ENCODE measurements at regions not wholly inside any gene's neighbourhood (a gene's known extent, or its start where the extent isn't known, plus 50 kb on each side); places are given as distances from the start of the nearest gene placed in this dataset.
"Not testable (repeated sequence)": the region's sequence is repeated elsewhere in the genome, so short reads cannot be mapped to it uniquely, and the experiment has no call there.

DNA sequence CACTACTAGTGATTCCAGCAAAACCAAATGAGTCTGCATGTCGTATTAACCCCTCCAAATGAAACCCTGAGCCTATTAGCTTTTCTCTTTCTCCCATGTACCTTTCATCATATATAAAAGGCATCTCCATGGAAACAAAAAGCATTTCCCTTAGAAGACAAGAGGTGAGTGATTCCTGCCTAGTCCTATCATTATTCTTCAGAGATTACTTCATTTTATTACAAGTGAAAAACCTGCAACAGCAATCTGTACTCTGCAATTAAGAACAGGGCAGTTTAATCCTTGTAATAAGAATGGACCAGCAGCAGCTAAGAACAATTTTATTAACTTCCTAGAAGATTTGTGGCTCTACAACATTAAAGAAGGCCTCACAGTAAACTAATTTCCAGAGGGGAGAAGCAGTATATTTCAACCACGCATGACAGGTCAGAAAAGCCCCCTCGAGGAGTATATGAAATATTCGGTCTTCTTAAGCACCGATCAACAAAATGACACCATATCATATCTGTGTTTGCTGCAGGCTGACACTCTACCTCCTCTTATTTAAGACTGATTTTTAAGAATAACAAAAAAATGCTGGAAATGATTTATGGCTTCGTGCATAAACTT is 132.3 kb upstream of the TFPI start:
- no peak for DNase-seq

DNA sequence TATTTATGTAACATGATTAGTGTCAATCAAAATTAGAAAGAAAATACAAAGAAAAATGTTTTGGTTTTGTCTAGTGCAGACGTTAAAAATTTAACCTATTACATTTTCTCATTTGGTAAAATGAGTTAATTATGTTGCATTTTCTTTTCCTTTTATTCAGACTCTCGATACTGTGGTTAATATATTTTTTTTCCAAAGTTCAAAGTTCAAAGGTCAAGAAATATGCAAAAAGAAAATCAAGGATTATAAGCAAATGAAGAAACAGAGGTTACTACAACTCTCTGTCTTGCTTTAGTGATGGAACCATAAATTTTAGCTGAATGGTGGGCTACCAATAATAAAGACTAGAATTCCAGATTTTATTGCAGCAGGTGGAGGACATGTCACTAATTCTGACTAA is 133.3 kb upstream of the TFPI start:
- DNase-seq: no peak

DNA sequence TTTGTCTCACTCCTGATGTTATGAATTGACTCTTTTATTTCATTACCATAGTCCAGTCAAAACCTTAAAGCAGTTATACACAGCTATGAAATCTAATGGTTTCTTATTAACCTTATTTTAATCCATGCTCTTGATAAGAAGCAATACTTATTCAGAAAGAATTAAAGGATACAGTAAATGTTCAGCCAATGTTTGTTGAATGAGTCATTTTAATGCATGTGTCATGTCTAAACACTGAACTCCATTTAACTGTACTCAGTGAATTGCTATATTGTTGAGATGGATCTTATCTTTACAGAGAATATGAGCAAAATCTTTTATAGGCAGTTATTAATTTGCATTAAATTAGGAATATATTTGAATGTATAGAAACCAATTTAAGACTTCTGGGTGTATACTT is 135.1 kb upstream of the TFPI start:
- DNase-seq: no peak

DNA sequence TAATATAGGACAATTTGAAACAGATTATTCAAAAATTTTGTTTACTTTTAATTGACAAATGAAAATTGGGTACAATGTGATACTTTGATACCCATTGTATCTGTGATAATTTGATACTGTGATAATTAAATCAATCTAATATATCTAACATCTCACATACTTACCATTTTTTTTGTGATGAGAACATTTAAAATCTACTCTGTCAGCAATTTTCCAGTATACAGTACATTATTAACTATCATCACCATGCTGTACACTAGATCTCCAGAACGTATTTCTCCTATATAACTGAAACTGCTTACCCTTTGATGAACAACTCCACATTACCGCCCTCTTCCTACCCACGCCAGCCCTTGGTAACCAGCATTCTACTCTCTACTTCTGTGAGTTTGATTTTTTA is 139.7 kb upstream of the TFPI start:
- DNase-seq: no peak

DNA sequence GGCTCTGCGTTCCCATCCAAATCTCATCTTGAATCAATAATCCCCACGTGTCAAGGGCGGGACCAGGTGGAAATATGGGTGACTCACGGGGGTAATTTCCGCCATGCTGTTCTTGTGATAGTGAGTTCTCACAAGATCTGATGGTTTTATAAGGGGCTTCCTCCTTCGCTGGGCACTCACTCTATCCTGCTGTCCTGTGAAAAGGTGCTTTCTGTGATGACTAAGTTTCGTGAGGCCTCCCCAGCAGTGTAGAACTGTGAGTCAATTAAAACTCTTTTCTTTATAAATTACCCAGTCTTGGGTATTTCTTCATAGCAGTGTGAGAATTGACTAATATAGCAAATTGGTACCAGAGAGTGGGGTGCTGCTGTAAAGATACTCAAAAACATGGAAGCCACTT is 142.4 kb upstream of the TFPI start:
- not testable (repeated sequence) for DNase-seq

DNA sequence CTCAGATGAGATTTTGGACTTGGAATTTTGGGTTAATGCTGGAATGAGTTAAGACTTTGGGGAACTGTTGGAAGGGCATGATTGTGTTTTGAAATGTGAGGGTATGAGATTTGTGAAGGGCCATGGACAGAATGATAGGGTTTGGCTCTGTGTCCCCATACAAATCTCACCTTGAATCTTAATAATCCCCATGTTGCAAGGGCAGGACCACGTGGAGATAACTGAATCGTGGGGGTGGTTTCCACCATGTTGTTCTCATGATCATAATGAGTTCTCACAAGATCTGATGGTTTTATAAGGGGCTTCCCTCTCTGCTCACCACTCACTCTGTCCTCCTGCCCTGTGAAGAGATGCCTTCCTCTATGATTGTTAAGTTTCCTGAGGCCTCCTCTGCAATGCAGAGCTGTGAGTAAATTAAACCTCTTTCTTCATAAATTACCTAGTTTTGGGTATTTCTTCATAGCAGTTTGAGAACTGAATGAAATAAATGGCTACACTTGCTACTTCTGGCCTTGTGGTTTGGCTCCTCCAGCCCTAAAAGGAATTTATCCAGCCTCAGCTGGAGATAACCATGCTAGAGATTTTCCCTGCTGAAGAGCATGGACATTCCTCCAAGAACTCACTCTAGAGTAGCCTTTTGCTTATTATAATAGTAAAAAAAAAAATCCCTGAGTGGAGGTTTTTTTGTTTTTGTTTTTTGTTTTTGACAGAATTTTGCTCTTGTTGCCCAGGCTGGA is 144.3 kb upstream of the TFPI start:
- DNase-seq: no peak

DNA sequence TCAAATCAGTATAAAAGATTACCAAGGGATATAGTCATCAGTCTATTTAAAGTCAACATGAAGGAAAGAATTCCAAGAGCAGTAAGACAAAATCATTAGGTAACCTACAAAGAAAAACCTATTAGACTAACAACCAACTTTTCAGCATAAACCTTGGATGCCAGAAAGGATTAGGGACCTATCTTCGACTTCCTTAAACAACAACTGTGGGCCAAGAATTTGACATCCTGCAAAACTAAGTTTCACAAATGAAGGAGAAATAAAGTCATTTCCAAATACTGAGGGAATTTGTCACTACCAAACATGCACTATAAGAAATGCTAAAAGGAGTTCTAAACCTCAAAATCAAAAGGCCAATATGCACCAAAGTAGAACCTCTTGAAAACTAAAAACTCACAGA is 147.9 kb upstream of the TFPI start:
- no peak for DNase-seq

DNA sequence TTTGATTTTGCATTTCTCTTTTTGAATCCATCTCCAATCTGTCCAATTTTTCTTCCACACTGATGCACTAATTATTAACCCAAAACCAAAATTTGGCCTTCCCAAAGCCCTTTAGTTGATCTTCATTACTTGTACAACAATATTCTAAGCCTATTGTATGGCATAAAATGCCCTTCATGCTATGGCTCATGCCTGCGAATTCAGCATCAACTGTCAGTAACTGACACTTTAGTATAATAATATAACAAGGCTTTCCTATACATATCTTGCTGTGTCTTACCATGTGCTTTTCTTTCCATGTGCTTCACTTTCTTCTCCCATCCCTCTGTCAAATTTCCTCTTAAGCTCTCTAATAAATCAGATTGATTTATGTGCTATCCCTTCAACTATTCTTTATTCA is 154.0 kb upstream of the TFPI start:
- no peak for DNase-seq

DNA sequence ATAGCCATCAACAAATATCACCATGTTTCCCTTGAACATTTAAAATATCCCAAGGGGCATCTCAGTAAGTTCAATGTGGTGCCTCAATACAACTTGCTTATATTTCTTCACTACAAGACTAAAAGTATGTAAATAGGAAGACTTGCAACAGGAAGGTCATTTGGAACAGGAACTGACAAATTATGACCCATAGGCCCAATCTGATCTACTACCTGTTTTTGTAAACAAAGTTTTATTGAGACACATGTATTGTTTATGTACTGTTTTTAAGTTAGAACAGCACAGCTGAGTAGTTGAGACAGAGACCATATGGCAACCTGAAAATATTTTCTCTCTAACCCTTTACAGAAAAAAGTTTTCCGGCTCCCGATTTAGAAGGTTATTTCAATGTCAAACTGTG is 154.8 kb upstream of the TFPI start:
- no peak for DNase-seq

DNA sequence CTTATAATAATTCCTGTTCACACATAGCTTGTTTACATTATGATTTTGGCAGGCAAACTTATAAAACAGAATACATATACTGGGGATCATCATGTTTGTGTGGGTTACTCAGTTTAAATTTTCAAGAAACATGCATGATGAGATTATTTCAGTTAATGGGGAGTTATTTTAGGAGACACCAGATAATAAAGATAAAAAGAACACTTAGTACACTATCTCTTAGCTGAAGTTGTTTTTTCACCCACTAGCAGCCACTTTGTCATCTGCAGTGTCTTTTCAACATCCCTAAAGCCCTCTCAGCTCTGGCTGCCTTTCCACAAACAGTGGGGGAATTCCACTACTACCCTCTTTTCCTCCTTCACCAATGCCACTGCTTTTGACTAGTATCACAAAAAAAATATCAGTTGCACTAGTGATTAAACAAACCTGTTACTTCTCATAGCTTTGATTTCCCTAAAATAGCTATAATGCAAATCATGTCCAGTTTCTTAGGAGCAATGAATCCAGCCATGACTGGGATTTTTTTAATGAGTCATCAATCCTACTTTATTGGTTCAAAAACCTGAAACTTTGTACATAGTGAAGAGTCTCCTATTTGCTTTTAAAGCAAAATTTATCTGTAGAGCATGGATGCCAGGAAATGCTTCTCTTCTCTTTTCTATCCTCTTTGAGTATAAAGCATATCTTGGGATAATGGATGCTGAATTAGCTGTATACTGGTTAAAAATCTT is 156.7 kb upstream of the TFPI start:
- DNase-seq: no peak

DNA sequence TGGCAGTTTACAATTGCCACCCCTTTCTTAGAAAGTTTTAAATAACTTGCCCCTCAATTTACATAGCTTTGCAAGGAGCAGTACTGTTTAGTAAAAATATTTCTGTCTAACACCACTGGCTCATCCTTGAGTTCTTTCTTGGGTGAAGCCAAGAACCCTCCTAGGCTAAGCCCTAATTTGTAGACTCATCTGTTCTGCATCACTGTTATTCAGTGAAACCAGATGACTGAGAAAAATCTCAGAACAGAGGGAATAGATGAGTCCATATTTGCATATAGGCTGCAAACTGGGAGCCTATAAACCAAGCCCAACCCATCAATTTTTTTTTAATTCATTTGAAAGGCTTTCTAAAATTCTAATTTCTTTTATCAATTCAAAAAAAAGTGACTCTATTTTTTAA is 161.4 kb upstream of the TFPI start:
- DNase-seq: no peak

DNA sequence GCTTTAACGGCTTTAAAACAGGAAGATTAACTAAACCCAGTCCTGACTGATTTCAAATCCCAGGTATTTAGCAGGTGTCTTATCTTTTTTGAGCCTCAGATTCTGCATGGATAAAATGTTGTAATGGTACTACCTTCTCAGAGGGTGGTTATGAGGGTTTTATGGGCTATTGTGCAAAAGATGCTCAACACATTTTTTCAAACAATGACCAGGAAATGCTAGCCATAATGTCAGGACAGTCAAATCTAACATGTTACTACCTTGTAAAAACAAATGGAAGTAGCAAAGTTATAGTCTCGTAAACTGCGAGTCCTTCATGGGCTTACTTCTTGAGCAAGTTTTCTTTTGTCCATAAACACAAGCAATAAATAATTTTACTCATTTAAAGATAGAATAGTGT is 162.1 kb upstream of the TFPI start:
- no peak for DNase-seq

DNA sequence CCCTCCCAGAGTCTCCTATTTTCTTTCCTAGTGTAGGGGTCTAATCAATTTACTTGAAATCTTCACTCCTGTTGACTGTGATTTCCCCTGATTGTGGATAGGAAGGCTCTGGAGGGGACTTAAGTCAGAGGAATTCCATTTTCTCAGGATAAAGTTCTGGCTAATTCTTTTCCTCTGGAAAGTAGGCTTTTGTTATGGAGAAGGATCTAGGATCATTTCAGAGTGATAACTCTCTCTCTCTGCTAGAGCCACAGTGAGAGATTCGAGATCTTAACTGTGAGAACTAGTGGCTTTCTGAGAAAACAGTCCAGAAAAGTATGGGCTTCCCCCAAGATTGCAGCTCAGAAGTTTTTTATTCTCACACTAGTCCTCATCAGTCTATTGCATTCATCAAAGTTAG is 163.9 kb upstream of the TFPI start:
- no peak for DNase-seq

DNA sequence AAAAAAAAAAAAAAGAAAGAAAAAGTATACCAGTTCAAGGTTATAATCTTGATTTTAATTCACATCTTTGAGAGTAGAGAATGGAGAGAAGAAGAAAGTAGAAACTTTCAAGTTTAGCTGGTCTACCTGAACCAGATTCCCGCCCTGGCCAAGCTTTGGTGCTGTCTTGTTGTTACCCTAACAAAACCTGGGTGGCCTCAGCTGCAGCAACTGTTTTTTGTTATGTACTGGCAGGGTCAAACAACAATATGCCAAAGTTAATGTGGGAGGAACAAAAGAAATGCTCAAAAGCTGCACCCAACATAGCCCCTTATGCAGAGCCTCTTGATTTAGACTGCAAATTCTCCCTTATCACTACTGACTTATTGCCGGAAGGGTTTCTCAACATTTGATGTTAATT is 165.3 kb upstream of the TFPI start:
- DNase-seq: no peak

DNA sequence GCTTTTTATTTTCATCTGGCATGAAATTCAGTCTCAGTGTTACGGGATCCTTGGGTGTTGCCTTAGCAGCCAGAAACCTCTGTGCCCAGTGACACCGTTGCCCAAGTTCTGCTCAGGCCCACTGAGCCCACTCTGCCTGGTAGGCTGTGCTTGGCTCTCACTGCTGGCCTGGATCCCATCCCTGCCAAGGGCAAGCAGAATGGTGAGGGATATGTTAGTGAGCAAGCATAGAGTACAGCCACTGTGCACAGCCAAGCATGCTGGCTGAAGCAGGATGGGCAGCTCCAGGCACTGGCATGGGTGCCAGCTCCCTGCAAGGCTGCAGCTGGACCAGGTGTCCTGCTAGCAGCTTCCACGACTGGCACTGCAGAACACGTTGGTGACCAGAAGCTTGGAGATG is 194.7 kb upstream of the TFPI start:
- DNase-seq: no peak

DNA sequence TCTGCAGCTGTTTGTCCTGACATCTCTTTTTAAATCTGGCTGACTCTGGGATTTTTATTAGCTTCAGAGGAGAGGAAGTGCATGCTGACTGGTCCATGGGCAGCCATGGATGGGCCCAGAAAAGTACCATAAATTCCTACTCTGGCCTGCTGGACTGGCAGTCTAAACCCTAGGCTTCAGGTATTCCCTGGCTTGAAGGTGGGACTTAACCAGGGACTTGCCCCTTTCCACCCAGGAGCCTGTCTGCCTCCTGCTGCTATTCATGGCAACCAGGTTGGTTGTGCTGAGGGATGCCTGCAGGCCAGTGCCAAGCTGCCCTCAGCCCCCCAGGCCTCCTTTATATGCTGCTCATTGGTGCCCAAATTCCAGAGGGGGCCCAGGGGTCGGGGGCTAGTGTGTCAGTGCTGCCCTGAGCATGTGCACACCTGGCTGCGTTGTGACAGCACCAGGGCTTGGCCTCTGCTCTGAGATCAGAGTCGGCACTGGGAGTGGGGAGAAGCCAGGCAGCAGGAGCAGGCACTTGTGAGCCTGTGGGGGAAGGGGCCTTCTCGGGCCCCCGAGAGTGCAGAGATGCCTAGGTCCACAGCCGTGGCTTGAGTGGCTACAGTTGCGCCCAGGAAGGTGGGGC is 195.7 kb upstream of the TFPI start:
- DNase-seq: no peak

DNA sequence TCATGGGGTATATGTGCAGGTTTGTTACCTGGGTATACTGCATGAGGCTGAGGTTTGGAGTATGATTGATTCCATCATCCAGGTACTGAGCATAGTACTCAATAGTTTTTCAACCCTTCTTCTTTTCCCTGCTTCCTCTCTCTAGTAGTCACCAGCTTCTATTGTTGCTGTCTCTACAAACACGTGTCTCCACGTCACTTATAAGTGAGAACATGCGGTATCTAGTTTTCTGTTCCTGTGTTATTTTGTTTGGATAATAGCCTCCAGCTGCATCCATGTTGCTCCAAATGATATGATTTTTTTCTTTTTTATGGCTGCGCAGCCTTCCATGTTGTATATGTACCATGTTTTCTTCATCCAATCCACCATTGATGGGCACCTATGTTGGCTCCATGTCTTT is 214.8 kb upstream of the TFPI start:
- no peak for DNase-seq

DNA sequence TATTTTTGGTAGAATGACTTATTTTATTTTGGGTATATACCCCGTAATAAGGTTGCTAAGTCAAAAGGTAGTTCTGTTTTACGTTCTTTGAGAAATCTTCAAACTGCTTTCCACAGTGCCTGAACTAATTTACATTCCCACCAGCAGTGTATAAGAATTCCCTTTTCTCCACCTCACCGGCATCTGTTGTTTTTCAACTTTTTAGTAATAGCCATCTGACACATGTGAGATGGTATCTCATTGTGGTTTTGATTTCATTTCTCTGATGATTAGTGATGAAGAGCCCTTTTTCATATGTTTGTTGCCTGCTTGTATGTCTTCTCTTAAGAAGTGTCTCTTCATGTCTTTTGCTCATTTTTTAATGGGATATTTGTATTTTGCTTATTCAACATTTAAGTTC is 215.2 kb upstream of the TFPI start:
- DNase-seq: no peak

DNA sequence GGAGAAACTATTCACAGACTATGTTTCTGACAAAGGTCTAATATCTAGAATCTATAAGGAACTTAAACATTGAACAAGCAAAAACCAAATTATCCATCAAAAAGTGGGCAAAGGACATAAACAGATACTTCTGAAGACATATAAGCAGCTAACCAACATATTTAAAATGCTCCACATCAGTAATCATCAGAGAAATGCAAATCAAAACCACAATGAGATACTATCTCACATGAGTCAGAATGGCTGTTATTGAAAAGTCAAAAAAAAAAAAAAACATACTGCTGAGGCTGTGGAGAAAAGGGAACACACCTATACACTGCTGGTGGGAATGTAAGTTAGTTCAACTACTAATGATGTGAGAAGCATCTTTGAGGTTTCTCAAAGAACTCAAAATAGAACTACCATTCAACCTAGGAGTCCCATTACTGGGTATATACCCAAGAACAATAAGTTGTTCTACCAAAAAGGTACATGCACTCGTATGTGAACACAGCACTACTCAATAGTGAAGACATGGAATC is 220.4 kb upstream of the TFPI start:
- no peak for DNase-seq

DNA sequence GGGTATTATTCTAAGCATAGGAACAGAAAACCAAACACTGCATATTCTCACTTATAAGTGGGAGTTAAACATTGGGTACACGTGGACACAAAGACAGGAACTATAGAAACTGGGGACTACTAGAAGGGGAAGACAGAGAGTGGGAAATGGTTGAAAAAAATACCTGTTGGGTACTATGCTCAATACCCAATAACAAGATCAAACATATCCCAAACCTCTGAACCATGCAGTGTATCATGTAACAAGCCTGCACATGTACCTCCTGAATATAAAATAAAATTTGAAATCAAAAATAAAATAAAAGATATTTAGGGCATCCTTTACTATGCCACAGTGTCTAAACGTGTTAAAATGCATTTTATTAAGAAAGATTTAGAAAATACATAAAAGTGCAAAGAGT is 221.0 kb upstream of the TFPI start:
- no peak for DNase-seq

DNA sequence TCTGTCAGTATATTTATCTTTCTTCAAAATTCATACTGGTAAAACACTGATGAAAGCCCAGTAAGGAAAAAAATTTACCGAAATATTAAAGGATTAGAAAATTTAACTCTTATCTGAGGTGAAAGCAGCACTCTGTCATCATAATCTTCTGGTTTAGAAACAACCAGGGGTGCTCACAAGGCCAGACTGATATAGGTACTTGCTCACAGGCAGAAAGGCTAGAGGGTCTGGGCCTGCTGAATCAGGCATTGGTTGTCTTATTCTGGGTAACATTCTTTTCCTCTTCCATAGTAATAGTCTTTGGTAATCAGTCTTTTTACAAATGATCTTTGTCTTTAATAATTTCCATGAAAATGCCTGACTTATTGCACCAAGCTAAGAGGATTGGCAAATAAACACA is 221.4 kb upstream of the TFPI start:
- no peak for DNase-seq

DNA sequence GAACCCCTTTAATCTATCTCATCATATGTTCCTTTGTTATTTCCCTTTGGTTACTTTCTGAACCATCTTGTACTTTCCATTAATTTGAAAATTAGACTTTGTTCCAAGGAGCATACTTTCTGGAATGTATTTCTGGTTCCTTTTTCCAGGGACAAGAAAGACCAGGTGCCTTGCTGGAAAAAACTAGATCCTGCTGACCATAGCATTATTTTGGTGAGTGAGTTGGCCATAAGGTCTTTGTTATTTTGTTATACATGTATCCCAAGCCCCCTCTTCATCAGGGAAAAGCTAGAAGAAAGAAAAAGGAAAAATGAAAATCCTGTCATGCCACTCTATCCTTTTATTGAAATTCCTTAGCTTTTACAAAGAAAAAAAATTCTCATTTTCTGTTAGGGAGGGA is 228.1 kb upstream of the TFPI start:
- no peak for DNase-seq

DNA sequence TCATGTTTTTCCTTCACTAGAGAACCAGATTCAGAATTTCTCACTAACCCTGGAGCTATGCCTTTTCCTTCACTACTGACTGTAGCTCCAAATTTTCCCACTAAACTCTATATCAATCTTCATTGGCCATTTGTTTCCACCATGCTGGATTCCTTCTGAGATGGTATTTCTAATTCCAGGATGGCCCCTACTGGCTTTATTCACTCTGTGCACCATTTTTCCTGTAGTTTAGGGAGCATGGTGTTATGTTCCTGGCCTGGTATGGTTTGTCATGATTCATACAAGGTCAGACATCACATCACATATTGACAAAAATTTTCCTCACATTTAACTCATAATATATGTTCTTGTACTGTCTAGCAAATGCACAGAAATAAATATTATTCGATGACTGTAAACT is 229.2 kb upstream of the TFPI start:
- DNase-seq: no peak

DNA sequence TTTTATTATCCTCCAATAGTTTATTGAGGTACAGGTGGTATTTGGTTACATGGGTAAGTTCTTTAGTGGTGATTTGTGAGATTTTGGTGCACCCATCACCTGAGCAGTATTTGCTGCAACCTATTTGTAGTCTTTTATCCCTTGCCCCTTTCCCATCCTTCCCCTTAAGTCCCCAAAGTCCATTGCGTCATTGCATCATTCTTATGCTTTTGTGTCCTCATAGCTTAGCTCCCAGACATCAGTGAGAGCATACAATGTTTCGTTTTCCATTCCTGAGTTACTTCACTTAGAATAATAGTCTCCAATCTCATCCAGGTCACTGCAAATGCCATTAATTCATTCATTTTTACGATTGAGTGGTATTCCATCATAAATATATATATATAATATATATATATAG is 229.9 kb upstream of the TFPI start:
- not testable (repeated sequence) for DNase-seq

All from COR-L47 (cell line).